CD14-positive monocyte (primary cell): ENCODE measurements at regions not wholly inside any gene's neighbourhood (a gene's known extent, or its start where the extent isn't known, plus 50 kb on each side); places are given as distances from the start of the nearest gene placed in this dataset.

Source experiments
- DNase-seq, 3 donors: peaks; one replicate each; pipeline ENCODE4 v3.0.0-alpha.2; 2011 to 2022
- H2AFZ ChIP-seq: 2 replicates; pipeline ENCODE4 v1.6.0; 2012; ENCODE audit warnings: mild to moderate bottlenecking, low read depth, low read length, inconsistent platforms; ENCODE audit not compliant: insufficient read depth, poor library complexity, severe bottlenecking
- H3K27ac ChIP-seq, 2 donors: 1 replicate in 1 of 2; 2 replicates in 1 of 2; pipeline ENCODE4 v1.5.1; 2012 to 2013; ENCODE audit warnings: low read length in 2 of 2, control low read depth in 1 of 2, inconsistent platforms in 1 of 2, low read depth in 1 of 2, mild to moderate bottlenecking in 1 of 2
- H3K27me3 ChIP-seq, 2 donors: one replicate each; pipeline versions ENCODE4 v1.6.0 to v1.6.1; 2011 to 2013; ENCODE audit warnings: low read length in 2 of 2; ENCODE audit not compliant: control insufficient read depth in 2 of 2, insufficient read depth in 2 of 2
- H3K36me3 ChIP-seq, 2 donors: replicated peaks in 1 of 2; 1 replicate in 1 of 2; 2 replicates in 1 of 2; pipeline versions ENCODE4 v1.5.1 to v1.6.1; 2012 to 2013; ENCODE audit warnings: low read length in 2 of 2, control low read depth in 1 of 2, inconsistent platforms in 1 of 2, mild to moderate bottlenecking in 1 of 2; ENCODE audit not compliant: insufficient read depth in 2 of 2, control insufficient read depth in 1 of 2
- H3K4me1 ChIP-seq, 2 donors: 1 replicate in 1 of 2; 2 replicates in 1 of 2; pipeline versions ENCODE4 v1.5.1 to v1.6.1; 2012 to 2013; ENCODE audit warnings: low read length in 2 of 2, control low read depth in 1 of 2, inconsistent platforms in 1 of 2, mild to moderate bottlenecking in 1 of 2, moderate library complexity in 1 of 2; ENCODE audit not compliant: insufficient read depth in 2 of 2, control insufficient read depth in 1 of 2
- H3K4me2 ChIP-seq: replicated peaks from 2 replicates; pipeline ENCODE3; 2012; ENCODE audit warnings: low read length, moderate library complexity, mild to moderate bottlenecking; ENCODE audit not compliant: poor library complexity, severe bottlenecking; ENCODE audit errors: extremely low read depth
- H3K4me3 ChIP-seq, 3 experiments: fragments of 200-600 bp in 1 of 3; sonication (generic) in 1 of 3; replicated peaks in 1 of 3; 1 replicate in 2 of 3; 2 replicates in 1 of 3; pipeline ENCODE4 v1.5.1; 2011 to 2013; ENCODE audit warnings: low read length in 3 of 3, mild to moderate bottlenecking in 3 of 3, control low read depth in 2 of 3, low read depth in 2 of 3, inconsistent platforms in 1 of 3, moderate library complexity in 1 of 3
- H3K79me2 ChIP-seq: 2 replicates; pipeline ENCODE4 v1.6.0; 2012; ENCODE audit warnings: mild to moderate bottlenecking, control low read depth, inconsistent platforms, low read length, moderate library complexity; ENCODE audit not compliant: insufficient read depth
- H3K9ac ChIP-seq: 2 replicates; pipeline ENCODE4 v1.6.0; 2017; ENCODE audit warnings: low read length, mild to moderate bottlenecking; ENCODE audit not compliant: insufficient read depth, poor library complexity, severe bottlenecking
- H3K9me3 ChIP-seq, 2 donors: replicated peaks in 1 of 2; 1 replicate in 1 of 2; 2 replicates in 1 of 2; pipeline versions ENCODE4 v1.5.1 to v1.6.1; 2012 to 2013; ENCODE audit warnings: low read length in 2 of 2, control low read depth in 1 of 2; ENCODE audit not compliant: control insufficient read depth in 1 of 2, insufficient read depth in 1 of 2
- H4K20me1 ChIP-seq: 2 replicates; pipeline ENCODE4 v1.6.0; 2012; ENCODE audit warnings: mild to moderate bottlenecking, low read length, control low read depth, moderate library complexity; ENCODE audit not compliant: insufficient read depth
- H3K27ac Mint-ChIP-seq, 7 donors: one replicate each; pipeline ENCODE4 v1.8.0; 2020; ENCODE audit warnings: mild to moderate bottlenecking in 7 of 7, mixed read lengths in 7 of 7, moderate library complexity in 6 of 7, inconsistent platforms in 2 of 7
- H3K27me3 Mint-ChIP-seq, 3 donors: one replicate each; pipeline ENCODE4 v1.8.0; 2021 to 2022; ENCODE audit warnings: low read depth in 3 of 3, mild to moderate bottlenecking in 3 of 3, mixed read lengths in 3 of 3, moderate library complexity in 3 of 3, inconsistent platforms in 1 of 3
- H3K36me3 Mint-ChIP-seq, 2 donors: one replicate each; pipeline ENCODE4 v1.8.0; 2020; ENCODE audit warnings: mixed read lengths in 2 of 2, inconsistent platforms in 1 of 2, mild to moderate bottlenecking in 1 of 2
- H3K4me1 Mint-ChIP-seq: one replicate; pipeline ENCODE4 v1.8.0; 2020; ENCODE audit warnings: mild to moderate bottlenecking, mixed read lengths
- H3K4me3 Mint-ChIP-seq, 2 donors: one replicate each; pipeline ENCODE4 v1.8.0; 2020; ENCODE audit warnings: mild to moderate bottlenecking in 2 of 2, mixed read lengths in 2 of 2, moderate library complexity in 1 of 2
- H3K9me3 Mint-ChIP-seq, 7 donors: one replicate each; pipeline ENCODE4 v1.8.0; 2020 to 2022; ENCODE audit warnings: mixed read lengths in 7 of 7, mild to moderate bottlenecking in 6 of 7, moderate library complexity in 6 of 7, inconsistent platforms in 2 of 7
- CTCF ChIP-seq: fragments of 200-600 bp; IDR thresholded peaks from one replicate; pipeline ENCODE4 v1.8.0; 2022; ENCODE audit warnings: antibody characterized with exemption, mild to moderate bottlenecking
- WGBS: methylation state at CpG from one replicate; pipeline ENCODE4 v1.1.5; 2013; ENCODE audit warnings: missing lambda C conversion rate; ENCODE audit not compliant: insufficient coverage; 5-methylcytosine and 5-hydroxymethylcytosine counted together
- intact Hi-C, 2 donors: fragments of 100-400 bp; cut with micrococcal nuclease; formaldehyde crosslinking; loops; one replicate each; pipeline versions ENCODE4 v1.15.0 to v1.15.1; 2023

GRCh38 chr12:32995623-32996022 lies 99.0 kb upstream of the PKP2 start:
- Mint-ChIP-seq H3K27ac (no peak overlapping the region), H3K36me3 (no peaks in the 10 kb centered on the region), H3K9me3 (peaks cover 0 to 2% (median 0%) of the 10 kb centered on the region in 7 donors), H3K4me1 (no peaks in the 10 kb centered on the region), H3K27me3 (peaks cover 3 to 5% (median 3%) of the 10 kb centered on the region in 3 donors), H3K4me3 (no peak overlapping the region)
- no peak overlapping the region for H3K9ac ChIP-seq
- DNase-seq: no peak
- no peak overlapping the region for H2AFZ ChIP-seq
- H4K20me1 ChIP-seq: no peaks in the 10 kb centered on the region
- H3K79me2 ChIP-seq: no peaks in the 10 kb centered on the region
- no peak overlapping the region for H3K27ac ChIP-seq
- H3K4me1 ChIP-seq: no peaks in the 10 kb centered on the region
- H3K36me3 ChIP-seq: no peaks in the 10 kb centered on the region
- WGBS: no CpG with 5 or more reads among the region's 2 CpGs
- H3K4me3 ChIP-seq: no peak overlapping the region
- H3K27me3 ChIP-seq: no peaks in the 10 kb centered on the region
- intact Hi-C loops: no loop called here
- TF ChIP-seq CTCF: no peak
- H3K4me2 ChIP-seq: no peak overlapping the region
- H3K9me3 ChIP-seq: no peaks in the 10 kb centered on the region

GRCh38 chr12:32993404-32993803 lies 96.8 kb upstream of the PKP2 start:
- H3K27ac ChIP-seq: no peak overlapping the region
- intact Hi-C loops: no loop called here
- H3K4me3 ChIP-seq: no peak overlapping the region
- Mint-ChIP-seq H3K27ac (no peak overlapping the region), H3K9me3 (peaks cover 0 to 2% (median 0%) of the 10 kb centered on the region in 7 donors), H3K4me3 (no peak overlapping the region), H3K36me3 (no peaks in the 10 kb centered on the region), H3K4me1 (no peaks in the 10 kb centered on the region), H3K27me3 (peaks cover 3 to 5% (median 3%) of the 10 kb centered on the region in 3 donors)
- no peaks in the 10 kb centered on the region for H3K36me3 ChIP-seq
- H3K9ac ChIP-seq: no peak overlapping the region
- no peak for TF ChIP-seq CTCF
- H3K27me3 ChIP-seq: no peaks in the 10 kb centered on the region
- no peak overlapping the region for H2AFZ ChIP-seq
- H3K79me2 ChIP-seq: no peaks in the 10 kb centered on the region
- no peak for DNase-seq
- H3K4me1 ChIP-seq: no peaks in the 10 kb centered on the region
- no peaks in the 10 kb centered on the region for H3K9me3 ChIP-seq
- no peaks in the 10 kb centered on the region for H4K20me1 ChIP-seq
- H3K4me2 ChIP-seq: no peak overlapping the region
- WGBS: 100% methylated on average over 3 of the region's 4 CpGs
